Body of pancreas (tissue), 4 donors: ENCODE measurements at regions not wholly inside any gene's neighbourhood (a gene's known extent, or its start where the extent isn't known, plus 50 kb on each side); places are given as distances from the start of the nearest gene placed in this dataset.

Experiments used
- CTCF ChIP-seq, 7 experiments: fragments of 450-650 bp in 4 of 7; fragments of 200-600 bp in 3 of 7; sonication (generic) in 3 of 7; IDR thresholded peaks; one replicate each; pipeline ENCODE4 v1.5.1; 2016 to 2019; ENCODE audit warnings: antibody characterized with exemption in 7 of 7
- POLR2A ChIP-seq, 3 donors: fragments of 450-650 bp; IDR thresholded peaks; one replicate each; pipeline ENCODE4 v1.6.1; 2016; ENCODE audit warnings: antibody characterized with exemption in 3 of 3, mild to moderate bottlenecking in 2 of 3

GRCh38 chr5:5598547-5599113, 176.2 kb downstream of the ICE1 start:
- TF ChIP-seq CTCF (IDR thresholded peaks at IDR 0.05): no peak
- no peak for TF ChIP-seq POLR2A (IDR thresholded peaks at IDR 0.05)
